OCI-LY3 (cell line): ENCODE measurements at regions not wholly inside any gene's neighbourhood (a gene's known extent, or its start where the extent isn't known, plus 50 kb on each side); places are given as distances from the start of the nearest gene placed in this dataset.

Source experiments
- EZH2phosphoT487 ChIP-seq: fragments of 200-600 bp; shearing (Covaris generic); IDR thresholded peaks from 2 replicates; pipeline ENCODE4 v1.6.1; 2018; ENCODE audit warnings: antibody characterized with exemption, mixed run types, low read depth
- TF ChIP-seq, protein P1 (sequence below): fragments of 200-600, 300-600 bp; sonication (generic); IDR thresholded peaks from 2 replicates; pipeline ENCODE4 v1.5.1; 2014; ENCODE audit warnings: antibody characterized with exemption, low read length, low read depth

DNA sequence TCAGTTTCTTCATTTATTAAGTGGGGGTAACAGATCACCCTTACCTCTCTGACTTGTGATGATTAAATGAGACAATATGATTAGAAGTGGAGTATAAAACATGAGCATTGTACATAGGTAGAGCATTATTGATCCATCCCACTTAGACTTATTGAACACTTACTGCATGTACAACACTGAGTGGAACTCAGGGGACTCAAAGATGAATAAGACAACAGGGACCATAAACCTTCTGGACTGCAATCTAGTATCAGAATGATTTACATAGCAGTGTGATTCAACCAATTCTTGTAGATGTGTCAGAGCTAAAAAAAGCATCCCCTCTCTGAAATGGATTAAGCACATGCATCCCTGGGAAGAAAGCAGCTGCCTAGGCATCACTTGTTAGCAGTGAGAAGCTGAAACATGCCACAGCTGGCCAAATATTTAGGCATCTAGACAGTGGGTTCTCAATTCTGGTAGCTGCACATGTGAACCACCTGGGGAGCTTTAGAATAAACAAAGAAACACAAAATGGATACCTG lies 111.5 kb downstream of the CYRIA start:
- TF ChIP-seq, protein P1, sequence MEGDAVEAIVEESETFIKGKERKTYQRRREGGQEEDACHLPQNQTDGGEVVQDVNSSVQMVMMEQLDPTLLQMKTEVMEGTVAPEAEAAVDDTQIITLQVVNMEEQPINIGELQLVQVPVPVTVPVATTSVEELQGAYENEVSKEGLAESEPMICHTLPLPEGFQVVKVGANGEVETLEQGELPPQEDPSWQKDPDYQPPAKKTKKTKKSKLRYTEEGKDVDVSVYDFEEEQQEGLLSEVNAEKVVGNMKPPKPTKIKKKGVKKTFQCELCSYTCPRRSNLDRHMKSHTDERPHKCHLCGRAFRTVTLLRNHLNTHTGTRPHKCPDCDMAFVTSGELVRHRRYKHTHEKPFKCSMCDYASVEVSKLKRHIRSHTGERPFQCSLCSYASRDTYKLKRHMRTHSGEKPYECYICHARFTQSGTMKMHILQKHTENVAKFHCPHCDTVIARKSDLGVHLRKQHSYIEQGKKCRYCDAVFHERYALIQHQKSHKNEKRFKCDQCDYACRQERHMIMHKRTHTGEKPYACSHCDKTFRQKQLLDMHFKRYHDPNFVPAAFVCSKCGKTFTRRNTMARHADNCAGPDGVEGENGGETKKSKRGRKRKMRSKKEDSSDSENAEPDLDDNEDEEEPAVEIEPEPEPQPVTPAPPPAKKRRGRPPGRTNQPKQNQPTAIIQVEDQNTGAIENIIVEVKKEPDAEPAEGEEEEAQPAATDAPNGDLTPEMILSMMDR: no peak
- no peak for TF ChIP-seq EZH2phosphoT487
